ENCODE measurements at regions not wholly inside any gene's neighbourhood (a gene's known extent, or its start where the extent isn't known, plus 50 kb on each side); places are given as distances from the start of the nearest gene placed in this dataset.
A peak's percentile ranks its signal among the peaks of the same experiment; 100 is the strongest.

DNA sequence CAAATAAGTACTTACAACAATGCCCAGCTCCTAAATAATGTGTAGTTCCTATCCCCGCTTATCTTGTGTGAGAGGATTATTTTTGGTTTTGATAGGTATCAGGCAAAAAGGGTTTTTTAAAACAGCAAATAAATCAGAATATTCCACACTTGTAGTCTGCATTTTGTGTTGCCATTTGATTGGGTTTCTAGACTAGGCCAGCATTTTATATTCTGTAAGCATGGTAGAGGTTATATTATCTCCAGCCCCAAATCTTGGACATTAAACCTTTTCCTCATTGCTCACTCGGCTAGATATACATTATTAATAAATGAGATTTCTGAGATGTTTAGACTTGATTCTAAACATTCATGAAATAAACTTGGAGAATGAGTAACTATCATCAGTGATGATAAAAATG, 165.7 kb upstream of the C1orf21 start:
- DNase-seq = no peak

DNA sequence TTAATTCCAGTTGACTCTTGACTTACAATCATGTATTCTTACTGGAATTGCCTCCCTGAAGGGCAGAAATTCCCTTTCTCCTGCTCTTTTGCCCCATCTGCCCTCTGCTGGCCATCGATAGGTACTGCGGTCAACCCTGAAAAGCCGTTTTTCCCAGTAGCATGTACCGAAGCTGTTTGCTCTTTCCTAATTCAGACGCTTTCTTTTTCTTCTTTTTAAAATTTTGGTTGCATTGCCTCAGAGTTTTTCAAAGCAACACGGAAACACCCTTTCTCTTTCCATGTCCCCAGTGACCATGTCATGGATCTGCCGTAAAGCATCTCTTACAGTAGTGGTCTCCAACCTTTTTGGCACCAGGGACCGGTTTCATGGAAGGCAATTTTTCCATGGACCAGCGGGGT, 164.2 kb upstream of the C1orf21 start:
- DNase-seq = peak; percentile 23

DNA sequence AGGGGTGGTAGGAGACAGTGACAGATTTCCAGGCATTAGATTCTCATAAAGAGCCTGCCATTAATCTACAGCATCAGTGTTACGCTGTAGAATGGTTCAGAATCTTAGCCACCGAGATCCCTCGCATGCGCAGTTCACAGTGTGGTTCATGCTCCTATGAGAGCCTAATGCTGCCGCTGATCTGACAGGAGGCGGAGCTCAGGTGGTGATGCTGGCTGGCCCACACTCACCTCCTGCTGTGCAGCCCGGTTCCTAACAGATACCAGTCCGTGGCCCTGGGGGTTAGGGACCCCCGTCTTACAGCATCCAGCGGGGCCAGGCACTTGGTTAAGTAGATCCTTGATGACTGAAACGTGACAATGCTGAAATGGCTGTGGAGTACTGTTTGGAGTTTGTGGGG, 163.6 kb upstream of the C1orf21 start:
- DNase-seq = no peak

DNA sequence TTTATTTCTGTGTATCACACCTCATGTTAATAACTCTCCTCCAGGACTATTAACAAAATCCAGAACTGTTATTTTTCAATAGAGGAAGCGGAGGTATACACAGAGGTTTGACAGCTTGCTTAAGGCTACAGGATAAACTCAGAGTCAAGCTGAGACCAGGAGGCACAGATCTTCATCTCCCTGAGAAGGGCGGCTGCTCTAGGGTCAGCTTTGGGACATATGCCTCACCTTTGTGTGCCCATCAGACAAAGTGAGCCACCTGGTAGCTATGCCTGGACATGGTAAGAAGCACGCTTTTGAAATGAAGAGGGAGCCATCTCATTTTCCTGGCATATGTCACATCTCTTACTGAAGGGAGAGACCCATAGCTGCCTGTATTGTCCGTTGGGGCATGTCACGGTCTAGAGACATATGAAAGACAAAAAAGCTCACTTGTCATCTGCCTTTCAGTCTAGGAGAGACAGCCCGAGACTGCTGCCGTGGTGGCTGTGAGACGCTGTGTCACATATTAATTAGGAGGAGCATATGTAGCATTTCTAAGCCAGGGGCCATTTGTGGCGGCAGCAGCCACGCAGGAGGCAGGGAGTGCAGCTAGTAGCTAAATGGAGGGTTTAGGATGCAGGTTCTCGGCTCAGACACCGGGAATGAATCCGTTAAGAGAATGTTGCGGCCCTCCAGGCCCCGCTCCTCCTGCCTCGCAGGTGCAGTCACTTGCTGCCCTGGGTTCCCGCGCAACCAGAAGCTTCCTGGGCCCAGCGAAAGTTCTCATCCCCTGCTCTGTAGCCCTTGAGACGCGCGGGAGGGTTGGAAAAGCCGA, 161.3 kb upstream of the C1orf21 start:
- no peak for DNase-seq

DNA sequence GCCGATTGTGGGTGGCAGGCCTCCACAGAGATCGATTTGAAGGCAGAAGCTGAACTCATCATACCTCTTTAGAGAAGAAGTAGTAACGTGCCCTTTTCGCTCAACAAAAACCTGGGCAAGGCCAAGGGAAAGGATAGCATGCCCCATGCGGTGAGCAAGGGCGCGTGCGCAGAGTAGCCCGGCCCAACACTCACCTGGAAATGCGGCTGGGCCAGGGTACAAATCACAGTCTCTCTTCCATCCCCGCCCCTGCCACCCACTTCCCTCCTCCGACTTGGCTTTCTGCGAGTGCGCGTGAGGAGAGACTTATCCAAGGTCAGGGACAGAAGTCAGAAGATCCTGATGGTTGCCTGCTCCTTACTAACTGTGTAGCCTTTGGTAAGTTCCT, 160.7 kb upstream of the C1orf21 start:
- DNase-seq = no peak

DNA sequence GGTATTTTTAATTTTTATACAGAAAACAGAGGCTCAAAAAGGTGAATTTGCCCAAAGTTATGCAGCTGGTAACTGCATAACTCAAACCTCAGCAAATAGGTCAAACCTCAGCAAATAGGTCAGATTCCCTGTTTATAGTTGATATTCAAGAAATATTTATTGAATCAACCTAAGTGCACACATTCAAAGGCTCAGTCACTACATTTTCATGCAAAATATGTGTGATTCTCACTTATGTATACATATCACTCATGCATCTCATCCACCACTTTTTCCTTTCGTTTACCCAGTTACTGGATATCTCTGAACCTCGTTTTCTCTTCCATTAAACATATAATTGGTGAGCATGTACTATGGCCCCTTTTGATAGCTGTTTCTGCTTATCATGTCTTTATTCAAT, 158.3 kb upstream of the C1orf21 start:
- DNase-seq = no peak

DNA sequence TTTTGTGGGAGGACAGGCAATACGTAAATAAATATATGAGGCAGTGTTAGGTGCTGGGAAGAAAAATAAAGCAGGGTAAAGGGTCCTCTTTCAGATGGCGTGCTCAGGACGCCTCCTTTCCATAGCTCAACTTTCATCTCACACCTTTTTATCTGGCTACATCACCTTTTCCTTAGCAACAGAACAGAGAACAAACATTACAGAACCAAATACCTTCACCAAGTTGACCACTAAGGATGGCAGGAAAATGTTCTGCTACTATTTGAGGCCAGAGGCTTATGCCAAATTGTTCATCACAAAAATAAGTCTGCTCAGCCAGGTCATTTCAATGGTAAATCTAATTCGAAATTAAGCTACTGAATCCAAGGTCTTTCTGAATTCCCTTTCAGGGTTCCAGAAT, 149.2 kb upstream of the C1orf21 start:
- DNase-seq = no peak

DNA sequence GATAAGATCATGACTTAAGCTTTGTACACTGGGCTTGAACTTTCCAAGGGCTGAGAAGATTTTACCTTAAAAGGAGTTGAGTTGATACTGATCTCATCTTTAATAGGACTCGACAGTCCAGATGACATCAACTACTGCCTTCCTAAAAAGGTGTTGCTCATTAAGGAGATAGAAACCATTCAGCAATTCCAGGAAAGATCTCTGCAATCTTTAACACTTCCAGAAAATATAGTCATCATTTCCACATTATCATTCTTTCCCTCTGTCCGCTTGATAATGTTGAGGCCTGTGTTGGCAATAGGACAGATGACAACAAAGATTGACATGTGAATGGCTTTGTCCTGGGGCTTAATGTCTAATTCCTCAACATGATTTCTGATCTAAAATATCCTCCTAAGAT, 145.4 kb upstream of the C1orf21 start:
- no peak for DNase-seq

DNA sequence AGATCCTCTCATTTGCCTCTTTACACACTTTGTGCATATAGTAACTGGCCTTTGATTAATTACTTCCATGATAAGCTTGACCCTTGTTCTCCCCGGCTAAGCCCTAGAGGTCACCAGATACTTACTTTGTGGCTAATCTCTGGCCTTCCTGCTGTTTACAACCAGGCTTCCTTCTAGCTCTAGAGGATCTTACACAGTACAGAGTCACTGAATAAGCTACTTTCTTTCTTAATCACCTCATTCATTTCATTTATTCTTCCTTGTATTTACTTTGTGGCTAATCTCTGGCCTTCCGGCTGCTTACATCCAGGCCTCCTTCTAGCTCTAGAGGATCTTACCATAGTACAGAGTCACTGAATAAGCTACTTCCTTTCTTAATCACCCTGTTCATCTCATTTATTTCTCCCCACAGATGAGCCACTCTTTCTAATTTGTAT, 144.3 kb upstream of the C1orf21 start:
- no peak for DNase-seq

DNA sequence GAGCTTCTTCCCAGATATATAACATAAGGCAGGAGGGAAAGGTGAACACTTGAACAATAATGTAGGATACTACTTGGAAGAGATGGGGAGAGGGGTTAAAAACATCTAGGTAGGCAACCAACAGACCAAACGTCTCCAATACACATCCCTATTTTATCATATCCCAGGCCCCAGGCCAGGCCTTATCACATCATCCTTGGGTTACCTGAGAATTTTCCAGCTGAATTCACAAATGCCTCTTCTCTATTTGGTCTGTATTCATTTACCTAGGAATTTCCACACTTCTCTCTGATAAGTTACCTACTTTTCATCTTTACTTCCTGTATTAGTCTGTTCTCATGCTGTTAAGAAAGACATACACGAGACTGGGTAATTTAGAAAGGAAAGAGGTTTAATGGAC, 141.9 kb upstream of the C1orf21 start:
- no peak for DNase-seq

DNA sequence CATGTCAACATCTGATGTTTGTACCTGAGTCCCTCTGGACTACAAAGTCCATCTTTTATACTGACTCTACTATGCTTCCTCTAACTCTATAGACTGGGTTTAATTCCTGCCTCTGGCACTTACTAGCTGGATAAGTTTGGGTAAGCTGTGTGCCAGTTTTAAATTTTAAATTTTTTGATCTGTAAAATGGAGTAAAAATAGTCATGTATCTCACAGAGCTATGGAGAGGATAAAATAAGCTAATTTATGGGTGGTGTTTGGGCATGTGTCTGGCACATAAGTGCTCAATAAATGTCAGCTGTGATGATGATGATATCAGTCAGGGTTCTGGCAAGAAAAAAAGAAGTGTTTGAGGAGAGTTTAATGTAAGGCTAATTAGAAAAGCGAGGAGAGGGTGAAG, 139.2 kb upstream of the C1orf21 start:
- DNase-seq = no peak

DNA sequence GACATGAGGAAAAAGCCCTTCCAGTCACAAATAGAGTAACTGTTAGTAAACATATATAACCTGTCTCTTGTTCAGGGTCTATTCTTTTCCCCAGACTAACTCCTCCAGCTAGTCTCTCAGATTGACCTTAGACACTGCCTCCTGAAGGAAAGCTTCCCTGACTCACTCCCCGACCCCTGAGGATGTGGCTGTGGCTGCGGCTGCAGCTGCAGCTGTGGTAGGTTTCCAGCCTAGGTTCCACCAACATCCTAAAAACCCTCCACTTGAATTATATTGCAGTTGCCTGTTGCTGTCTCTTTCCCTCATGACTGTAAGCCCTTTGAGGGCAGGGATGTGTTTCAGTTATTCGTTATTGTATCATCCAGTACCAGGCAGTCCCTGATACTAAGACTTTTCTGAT, 132.9 kb upstream of the C1orf21 start:
- no peak for DNase-seq

DNA sequence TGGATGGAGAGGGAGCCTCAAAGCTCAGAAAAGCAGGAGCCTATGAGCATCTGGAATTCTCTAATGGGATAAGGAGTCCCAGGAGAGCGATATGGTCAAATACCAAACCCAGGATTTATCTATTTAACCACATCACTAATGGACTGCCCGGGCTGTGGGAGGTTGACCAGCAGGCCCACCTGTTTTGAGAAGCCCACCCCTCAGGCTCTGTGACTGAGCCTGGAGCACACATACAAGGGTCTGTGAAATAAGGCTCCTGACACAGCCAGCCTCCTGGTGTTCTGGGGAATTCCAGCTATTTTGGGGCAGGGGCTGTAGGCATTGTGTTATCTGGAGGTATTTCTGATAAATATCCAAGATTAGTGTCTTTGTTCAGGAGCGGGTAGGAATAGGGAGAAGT, 132.0 kb upstream of the C1orf21 start:
- DNase-seq = no peak

DNA sequence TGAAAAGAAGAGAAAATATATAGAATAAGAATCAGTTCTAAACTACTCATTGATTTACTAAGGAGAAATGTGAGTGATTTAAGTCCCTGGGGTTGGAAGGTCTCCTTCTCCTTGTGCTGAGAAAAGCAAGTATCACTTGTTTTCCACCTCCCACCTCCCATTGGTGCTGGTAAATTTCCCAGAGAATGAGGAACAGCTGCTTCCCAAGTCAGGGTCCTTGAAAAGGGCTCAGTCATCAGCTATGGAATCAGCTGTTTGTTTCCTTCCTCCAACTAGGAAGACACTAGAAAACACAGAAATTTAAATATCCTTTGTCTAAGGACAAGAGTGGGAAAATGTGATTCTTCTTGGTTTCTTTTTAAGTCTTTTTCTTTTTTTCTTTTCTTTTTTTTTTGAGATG, 131.3 kb upstream of the C1orf21 start:
- no peak for DNase-seq

DNA sequence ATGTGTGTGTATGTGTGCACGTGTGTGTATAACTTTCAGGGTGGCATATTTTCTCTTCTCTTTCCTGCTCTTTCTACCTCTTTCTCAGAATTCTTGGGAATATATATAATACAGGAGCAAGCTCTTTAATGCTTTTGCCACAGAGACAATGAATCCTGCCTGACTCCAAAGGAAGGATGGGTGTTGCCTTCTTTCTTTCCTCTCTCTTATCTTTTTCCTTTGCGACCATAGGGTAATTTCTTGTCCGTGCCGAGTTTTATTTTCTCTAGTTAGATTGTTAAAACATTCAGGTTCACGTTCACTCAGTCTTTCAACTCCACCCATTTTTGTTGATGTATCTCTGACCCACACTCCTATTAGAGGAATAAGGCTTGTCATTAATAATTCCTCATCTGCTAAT, 129.0 kb upstream of the C1orf21 start:
- no peak for DNase-seq

DNA sequence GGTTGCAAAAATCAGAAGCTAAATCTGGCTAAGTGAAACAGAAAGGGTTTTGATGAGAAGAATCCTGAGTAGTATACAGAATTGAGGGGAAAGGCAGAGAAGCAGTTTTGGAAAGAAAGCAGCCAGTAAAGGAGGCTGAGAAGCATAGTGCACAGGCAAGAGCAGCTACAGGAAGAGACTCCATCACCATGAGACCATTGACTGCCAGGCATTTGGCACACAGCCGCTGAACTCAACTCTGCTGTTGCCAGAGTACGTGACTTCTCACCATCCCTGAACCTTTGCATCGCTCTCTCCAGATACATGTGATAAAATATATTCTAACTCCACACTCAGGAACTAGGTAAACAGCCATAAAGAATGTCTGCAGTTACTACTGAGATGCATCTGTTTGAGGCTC, 128.3 kb upstream of the C1orf21 start:
- DNase-seq = no peak

DNA sequence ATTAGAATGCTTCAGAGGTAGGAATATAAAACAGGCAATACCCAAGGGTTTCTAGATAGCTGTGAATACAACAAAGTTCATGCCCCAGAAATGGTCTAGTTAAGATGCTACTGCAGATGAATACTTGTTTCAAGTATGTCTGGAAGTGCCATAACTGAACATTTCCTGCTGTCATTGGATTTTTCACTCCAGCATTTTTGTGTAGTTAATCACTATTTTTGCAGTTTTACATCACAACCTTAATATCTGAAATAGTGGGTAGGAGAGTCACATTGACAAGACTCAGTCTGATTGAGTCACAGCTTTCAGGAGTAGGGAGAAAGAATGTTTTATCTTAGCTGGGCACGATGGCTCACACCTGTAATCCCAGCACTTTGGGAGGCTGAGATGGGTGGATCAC, 126.4 kb upstream of the C1orf21 start:
- DNase-seq = no peak

DNA sequence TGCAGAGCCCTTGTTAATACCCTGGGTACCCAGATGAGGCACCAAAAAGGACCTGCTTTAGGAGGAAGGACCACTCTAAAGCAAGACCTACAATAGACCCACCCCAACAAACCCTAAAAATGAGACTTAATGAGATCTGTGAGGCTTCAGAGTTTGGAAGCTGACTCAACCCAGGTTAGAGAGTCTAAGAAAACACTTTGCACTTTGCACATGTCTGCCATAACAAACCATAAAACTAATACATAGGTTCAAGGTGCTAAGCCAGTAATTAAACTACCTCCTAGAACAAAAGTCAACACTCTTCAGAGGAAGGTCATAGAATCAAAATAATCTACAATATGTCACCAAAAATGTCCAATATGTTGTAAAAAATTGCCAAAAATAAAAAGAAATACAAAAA, 124.7 kb upstream of the C1orf21 start:
- no peak for DNase-seq

DNA sequence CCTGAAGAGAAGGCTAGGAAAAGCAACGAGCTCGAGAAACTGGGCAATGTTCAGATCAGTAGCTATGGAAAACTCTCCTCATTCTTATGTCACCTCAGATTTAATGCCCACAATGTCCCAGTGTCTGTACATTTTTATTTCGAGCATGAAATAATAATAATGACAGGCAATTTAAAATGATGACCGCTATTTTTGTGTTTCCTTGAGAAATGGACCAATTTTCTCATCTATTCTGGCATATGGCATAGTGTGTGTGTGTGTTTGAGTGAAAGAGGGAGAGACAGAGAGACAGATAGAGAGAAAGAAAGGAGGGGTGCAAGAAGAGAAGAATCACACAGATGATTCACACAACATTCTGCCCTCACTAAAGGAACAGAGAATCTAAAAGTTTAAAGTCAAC, 119.1 kb upstream of the C1orf21 start:
- DNase-seq = no peak

DNA sequence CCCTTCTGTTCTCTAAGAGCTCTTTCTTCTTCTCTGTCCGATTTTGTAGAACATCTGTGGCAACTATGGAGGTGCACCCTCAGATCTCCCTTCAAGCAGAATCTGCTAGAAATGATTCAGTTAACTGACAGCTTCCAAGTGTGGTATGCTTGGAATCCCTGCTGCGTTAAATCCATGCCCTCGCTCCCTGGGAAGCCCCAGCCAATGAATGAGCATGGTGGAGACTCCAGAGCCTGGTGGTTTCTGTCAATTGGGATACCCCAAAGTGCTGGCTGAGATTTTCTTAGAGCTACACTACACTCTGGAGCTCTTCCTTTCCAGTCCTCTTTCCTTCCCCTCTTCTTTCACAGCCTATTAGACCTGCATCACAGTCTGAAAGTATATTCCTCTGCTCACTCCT, 116.3 kb upstream of the C1orf21 start:
- no peak for DNase-seq

DNA sequence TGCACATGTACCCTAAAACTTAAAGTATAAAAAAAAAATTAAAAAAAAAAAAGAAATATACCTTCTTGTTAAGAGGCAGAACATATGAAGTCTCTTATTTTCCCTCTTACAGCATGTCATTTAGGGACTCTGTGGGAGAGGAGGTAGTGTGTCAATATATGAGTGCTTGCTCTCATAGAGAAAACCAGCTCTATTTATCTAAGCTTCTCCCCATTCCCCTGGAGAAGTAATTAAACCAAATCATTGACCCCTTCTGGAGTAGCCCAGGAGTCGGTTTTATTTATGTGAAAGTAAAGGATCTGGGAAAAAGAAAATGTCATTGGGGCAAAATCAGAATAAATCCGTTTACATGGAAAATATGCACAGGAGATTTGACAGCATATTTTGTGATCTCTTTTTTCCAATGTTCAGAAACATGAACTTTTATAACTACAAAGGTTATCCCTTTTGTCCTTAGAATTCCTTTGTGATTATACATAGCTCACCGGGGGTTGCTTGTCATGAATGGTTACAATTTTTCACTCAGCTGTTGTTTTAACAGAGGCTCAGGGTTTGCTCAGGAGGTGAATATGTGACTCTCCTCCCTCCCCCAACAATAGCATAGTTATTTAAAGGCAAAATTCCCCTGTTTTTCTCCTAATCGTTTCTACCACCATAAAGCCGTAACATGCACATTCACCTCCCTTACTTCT, 114.5 kb upstream of the C1orf21 start:
- DNase-seq = no peak

DNA sequence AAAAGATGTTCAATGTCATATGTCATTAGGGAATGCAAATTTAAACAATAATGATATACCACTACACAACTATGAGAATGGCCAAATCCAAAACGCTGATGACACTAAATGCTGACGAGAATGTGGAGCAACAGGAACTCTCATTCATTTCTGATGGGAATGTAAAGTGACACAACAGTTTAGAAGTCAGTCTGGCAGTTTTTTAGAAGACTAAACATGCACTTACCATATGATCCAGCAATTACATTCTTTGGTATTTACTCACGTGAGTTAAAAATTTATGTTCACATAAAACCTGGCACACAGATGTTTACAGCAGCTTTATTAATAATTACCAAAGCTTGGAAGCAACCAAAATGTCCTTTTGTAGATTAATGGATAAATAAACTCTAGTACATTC, 110.4 kb upstream of the C1orf21 start:
- DNase-seq = no peak

DNA sequence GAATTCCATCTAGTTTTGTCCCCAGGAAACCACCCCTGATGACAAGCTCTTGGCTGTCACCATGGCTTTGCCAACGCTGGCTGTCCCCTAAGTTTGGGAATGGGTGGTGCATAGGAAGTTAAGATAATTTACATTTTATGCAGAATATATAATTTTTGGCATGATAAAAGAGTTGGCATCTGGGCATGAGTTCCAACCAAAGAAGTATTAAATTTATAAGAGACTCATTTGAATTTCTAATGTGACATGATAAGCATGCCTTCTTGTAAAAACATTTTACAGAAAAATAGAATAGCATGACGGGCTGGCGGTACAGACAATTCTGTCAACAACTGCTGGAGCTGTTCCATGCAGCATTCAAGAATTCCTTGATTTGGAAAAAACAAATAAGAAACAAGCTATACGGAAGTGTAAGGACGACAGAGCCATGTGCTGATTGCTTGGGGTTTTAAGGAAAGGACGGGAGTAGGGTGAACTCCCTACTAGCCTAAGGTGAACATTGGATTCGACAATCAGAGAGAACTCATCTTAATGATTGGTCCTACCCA, 106.8 kb upstream of the C1orf21 start:
- DNase-seq = no peak

DNA sequence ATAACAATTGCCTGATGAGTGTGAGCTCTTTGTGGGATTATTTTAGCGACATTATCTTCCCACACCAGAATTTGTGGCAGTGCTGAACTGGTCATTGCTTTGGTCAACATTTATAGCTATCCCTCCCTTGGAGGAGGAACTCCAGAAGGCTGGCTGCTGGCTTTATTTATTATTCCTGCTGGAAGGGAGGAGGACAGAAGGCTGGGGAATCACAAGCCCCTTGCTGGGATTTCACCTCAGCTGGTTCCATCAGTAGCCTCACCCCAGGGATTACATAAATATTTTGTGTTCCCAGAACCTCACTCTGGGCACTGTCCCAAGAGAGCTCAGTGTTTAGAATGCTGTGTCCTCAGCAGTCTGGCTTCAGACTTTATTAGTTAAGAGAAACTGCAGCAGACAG, 102.8 kb upstream of the C1orf21 start:
- no peak for DNase-seq

DNA sequence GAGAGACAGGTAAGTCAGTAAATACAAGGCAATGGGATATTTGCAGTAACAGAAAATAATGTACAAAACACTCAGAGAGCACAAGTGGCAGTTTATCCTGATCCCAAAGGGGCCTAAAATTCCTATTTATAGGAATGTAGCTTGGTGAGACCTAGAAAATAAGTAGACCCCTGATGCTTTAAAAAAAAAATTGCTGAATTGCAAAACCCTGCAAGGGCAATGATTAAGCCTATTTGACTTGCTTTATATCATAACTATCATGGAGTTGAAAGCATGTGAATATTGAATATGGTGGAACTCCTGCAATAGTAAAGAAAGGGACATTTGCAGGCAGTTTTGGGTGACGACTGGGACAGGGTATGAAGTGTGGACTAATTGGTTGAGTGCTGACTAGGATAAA, 101.9 kb upstream of the C1orf21 start:
- no peak for DNase-seq

Measured in NCI-H1105 (cell line).